MCF 10A (cell line): ENCODE measurements at regions not wholly inside any gene's neighbourhood (a gene's known extent, or its start where the extent isn't known, plus 50 kb on each side); places are given as distances from the start of the nearest gene placed in this dataset.
"Not testable (repeated sequence)": the region's sequence is repeated elsewhere in the genome, so short reads cannot be mapped to it uniquely, and the experiment has no call there.

Experiments
- BruUV-seq: library from RNA; stranded (reverse); fragments of 400-500 nt; replicated peaks from 2 replicates; lab custom pipeline; 2021; lab: Mats Ljungman, UMichigan
- CTCF ChIA-PET: fragments of 300-600 bp; sonication (Branson Sonifier 250); formaldehyde crosslinking; extraction: SDS; loops from one replicate; lab custom pipeline; 2021; ENCODE audit warnings: antibody characterized with exemption, inconsistent platforms; lab: Yijun Ruan, JAX
- POLR2A ChIA-PET: fragments of 300-600, 350-650 bp; sonication (Branson Sonifier 250); formaldehyde crosslinking; extraction: SDS; loops from one replicate; lab custom pipeline; 2020; ENCODE audit warnings: antibody characterized with exemption, inconsistent platforms; lab: Yijun Ruan, JAX
- DNase-seq: peaks from one replicate; pipeline ENCODE4 v3.0.0-alpha.2; 2018; ENCODE audit not compliant: unreplicated experiment
- H3K27ac Mint-ChIP-seq: one replicate; pipeline ENCODE4 v1.8.0; 2022; ENCODE audit warnings: mild to moderate bottlenecking, low read depth, mixed read lengths; ENCODE audit not compliant: unreplicated experiment
- H3K27me3 Mint-ChIP-seq: one replicate; pipeline ENCODE4 v1.8.0; 2022; ENCODE audit warnings: mixed read lengths; ENCODE audit not compliant: insufficient read depth, unreplicated experiment
- H3K36me3 Mint-ChIP-seq: one replicate; pipeline ENCODE4 v1.8.0; 2022; ENCODE audit warnings: mild to moderate bottlenecking, moderate library complexity, mixed read lengths; ENCODE audit not compliant: insufficient read depth, unreplicated experiment
- H3K4me1 Mint-ChIP-seq: one replicate; pipeline ENCODE4 v1.8.0; 2022; ENCODE audit warnings: mixed read lengths; ENCODE audit not compliant: insufficient read depth, unreplicated experiment
- H3K4me3 Mint-ChIP-seq: one replicate; pipeline ENCODE4 v1.8.0; 2022; ENCODE audit warnings: mild to moderate bottlenecking, moderate library complexity, mixed read lengths; ENCODE audit not compliant: unreplicated experiment
- H3K9me3 Mint-ChIP-seq: one replicate; pipeline ENCODE4 v1.8.0; 2022; ENCODE audit warnings: mixed read lengths; ENCODE audit not compliant: unreplicated experiment
- CTCF ChIP-seq: fragments of 200-600 bp; IDR thresholded peaks from one replicate; pipeline ENCODE4 v1.8.0; 2022; ENCODE audit warnings: antibody characterized with exemption, mild to moderate bottlenecking; ENCODE audit not compliant: unreplicated experiment
- intact Hi-C: fragments of 100-400 bp; cut with micrococcal nuclease; formaldehyde crosslinking; loops from 2 replicates; pipeline ENCODE4 v1.14.1; 2022

- peaks cover 27% of the 10 kb centered on the region for H3K9me3 Mint-ChIP-seq
- POLR2A ChIA-PET = no interaction called here
- H3K27ac Mint-ChIP-seq = no peak overlapping the region
- no peak for DNase-seq
- no peaks in the 10 kb centered on the region for H3K4me1 Mint-ChIP-seq
- no TSS peak for BruUV-seq
- CTCF ChIA-PET = interaction anchor here (0.6 kb wide), 1 partner anchor 319 kb away, joined by 4 read pairs; no protein-coding TSS in a partner anchor
- no peaks in the 10 kb centered on the region for H3K27me3 Mint-ChIP-seq
- TF ChIP-seq CTCF = no peak
- intact Hi-C loops = no loop called here
- H3K4me3 Mint-ChIP-seq = no peak overlapping the region
- no peaks in the 10 kb centered on the region for H3K36me3 Mint-ChIP-seq
These were observed 124.8 kb upstream of the NECTIN3 start for GRCh38 chr3:110946810-110947209.

GRCh38 chr3:110949194-110949593 lies 122.4 kb upstream of the NECTIN3 start:
- H3K36me3 Mint-ChIP-seq, H3K4me3 Mint-ChIP-seq, POLR2A ChIA-PET, H3K4me1 Mint-ChIP-seq, DNase-seq, BruUV-seq, intact Hi-C loops, H3K27me3 Mint-ChIP-seq, H3K27ac Mint-ChIP-seq, CTCF ChIA-PET: not testable (repeated sequence)
- H3K9me3 Mint-ChIP-seq = peaks cover 27% of the 10 kb centered on the region

- Mint-ChIP-seq H3K9me3 (peaks cover 3% of the 10 kb centered on the region), H3K27ac (peak overlapping the region; percentile 17), H3K27me3 (no peaks in the 10 kb centered on the region), H3K36me3 (no peaks in the 10 kb centered on the region), H3K4me1 (peaks cover 11% of the 10 kb centered on the region), H3K4me3 (no peak overlapping the region)
- ChIA-PET CTCF (interaction anchor here (0.6 to 1.9 kb wide), 3 partner anchors 15 to 535 kb away, joined by 3 to 6 read pairs (median 5); no protein-coding TSS in a partner anchor), POLR2A (interaction anchor here (0.6 kb wide), 1 partner anchor 1315 kb away, joined by 4 read pairs; no protein-coding TSS in a partner anchor)
- peak; percentile 38 for DNase-seq
- BruUV-seq = no TSS peak
- intact Hi-C loops = no loop called here
- TF ChIP-seq CTCF = no peak
These were observed 116.2 kb upstream of the NECTIN3 start for GRCh38 chr3:110955301-110955880.

- DNase-seq = no peak
- intact Hi-C loops = no loop called here
- Mint-ChIP-seq H3K36me3 (no peaks in the 10 kb centered on the region), H3K4me3 (no peak overlapping the region), H3K4me1 (peaks cover 18% of the 10 kb centered on the region), H3K27ac (no peak overlapping the region), H3K9me3 (peaks cover 5% of the 10 kb centered on the region), H3K27me3 (no peaks in the 10 kb centered on the region)
- POLR2A ChIA-PET = interaction anchor here (0.5 kb wide), 1 partner anchor 382 kb away, joined by 3 read pairs; no protein-coding TSS in a partner anchor
- BruUV-seq = no TSS peak
- CTCF ChIA-PET = interaction anchor here (0.6 to 1.9 kb wide), 3 partner anchors 12 to 535 kb away, joined by 5 to 6 read pairs (median 5); no protein-coding TSS in a partner anchor
- TF ChIP-seq CTCF = no peak
These were observed 115.5 kb upstream of the NECTIN3 start for GRCh38 chr3:110956081-110956480.
